GM12875 (cell line): ENCODE measurements at regions not wholly inside any gene's neighbourhood (a gene's known extent, or its start where the extent isn't known, plus 50 kb on each side); places are given as distances from the start of the nearest gene placed in this dataset.

Experiments used
- H3K4me3 ChIP-seq: one replicate; pipeline ENCODE4 v1.5.1; 2011; ENCODE audit warnings: low read depth, low read length, control low read depth
- TF ChIP-seq, protein P1 (sequence below): IDR thresholded peaks from 2 replicates; pipeline ENCODE4 v1.5.1; 2011; ENCODE audit warnings: low read depth, mild to moderate bottlenecking, control low read depth, inconsistent platforms, low read length, moderate library complexity, borderline replicate concordance; ENCODE audit not compliant: insufficient read depth

DNA sequence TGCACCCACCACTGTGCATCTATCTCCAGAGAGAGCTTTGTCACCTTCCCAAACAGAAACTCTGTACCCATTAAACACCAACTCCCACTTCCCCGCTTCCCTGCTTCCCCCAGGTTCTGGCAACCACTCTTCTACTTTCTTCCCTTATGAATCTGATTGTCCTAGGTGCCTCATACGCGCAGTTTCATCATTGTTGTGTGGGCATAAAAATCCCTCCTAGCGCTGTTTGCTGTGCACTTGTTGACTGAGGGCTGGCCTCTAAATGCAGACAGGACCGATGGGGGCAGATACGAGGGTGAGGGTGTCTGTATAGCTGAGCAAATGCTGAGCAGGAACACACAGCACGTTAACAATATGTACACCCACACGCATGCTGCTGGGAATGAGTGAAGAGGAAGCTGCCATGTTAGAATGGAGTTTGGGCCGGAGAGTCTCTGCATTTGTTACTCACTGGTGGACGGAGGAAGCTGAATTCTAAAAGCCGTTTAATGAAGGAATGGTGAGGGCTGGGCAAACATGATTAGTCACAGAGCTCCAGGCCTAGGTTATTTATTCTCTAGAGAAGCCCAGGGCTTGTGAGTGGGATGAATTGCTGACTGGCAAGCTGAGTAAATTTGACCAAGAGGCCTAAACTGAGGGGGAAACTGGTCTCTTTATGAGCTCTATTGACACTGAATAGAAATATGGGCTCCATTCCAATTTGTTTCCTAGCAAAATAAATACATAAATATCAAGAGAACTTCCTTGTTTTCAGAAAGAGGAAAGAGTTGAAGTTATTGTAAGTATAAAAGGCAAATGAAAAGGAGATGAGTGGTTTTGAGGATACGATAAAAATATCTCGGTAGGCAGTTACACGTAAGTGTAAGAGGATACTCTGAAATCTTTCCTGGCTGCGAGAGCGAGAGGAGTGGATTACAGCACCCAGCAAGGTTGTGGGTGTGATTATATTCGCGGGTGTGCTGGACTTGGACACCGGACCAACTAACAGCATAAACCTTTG, 95.9 kb upstream of the RPS6KA3 start:
- no peak overlapping the region for H3K4me3 ChIP-seq
- TF ChIP-seq, protein P1, sequence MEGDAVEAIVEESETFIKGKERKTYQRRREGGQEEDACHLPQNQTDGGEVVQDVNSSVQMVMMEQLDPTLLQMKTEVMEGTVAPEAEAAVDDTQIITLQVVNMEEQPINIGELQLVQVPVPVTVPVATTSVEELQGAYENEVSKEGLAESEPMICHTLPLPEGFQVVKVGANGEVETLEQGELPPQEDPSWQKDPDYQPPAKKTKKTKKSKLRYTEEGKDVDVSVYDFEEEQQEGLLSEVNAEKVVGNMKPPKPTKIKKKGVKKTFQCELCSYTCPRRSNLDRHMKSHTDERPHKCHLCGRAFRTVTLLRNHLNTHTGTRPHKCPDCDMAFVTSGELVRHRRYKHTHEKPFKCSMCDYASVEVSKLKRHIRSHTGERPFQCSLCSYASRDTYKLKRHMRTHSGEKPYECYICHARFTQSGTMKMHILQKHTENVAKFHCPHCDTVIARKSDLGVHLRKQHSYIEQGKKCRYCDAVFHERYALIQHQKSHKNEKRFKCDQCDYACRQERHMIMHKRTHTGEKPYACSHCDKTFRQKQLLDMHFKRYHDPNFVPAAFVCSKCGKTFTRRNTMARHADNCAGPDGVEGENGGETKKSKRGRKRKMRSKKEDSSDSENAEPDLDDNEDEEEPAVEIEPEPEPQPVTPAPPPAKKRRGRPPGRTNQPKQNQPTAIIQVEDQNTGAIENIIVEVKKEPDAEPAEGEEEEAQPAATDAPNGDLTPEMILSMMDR: no peak

DNA sequence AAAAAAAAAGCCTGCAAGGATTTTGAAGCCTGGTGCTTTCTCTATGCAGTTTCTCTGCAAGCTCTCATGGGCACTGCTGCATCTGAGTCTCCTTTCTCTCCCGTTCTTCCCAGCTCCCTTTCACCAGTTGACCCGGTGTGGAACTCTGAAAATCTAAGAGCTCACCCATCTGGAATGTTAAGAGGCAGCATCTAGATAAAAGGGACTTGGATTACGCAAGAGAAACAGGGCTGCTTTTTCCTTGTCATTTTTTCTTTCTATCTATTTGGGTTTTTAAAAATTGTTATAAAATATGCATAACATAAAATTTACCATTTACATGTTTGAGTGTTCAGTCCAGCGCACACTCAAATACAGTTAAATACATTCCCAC, 95.2 kb upstream of the RPS6KA3 start:
- TF ChIP-seq, protein P1: no peak

DNA sequence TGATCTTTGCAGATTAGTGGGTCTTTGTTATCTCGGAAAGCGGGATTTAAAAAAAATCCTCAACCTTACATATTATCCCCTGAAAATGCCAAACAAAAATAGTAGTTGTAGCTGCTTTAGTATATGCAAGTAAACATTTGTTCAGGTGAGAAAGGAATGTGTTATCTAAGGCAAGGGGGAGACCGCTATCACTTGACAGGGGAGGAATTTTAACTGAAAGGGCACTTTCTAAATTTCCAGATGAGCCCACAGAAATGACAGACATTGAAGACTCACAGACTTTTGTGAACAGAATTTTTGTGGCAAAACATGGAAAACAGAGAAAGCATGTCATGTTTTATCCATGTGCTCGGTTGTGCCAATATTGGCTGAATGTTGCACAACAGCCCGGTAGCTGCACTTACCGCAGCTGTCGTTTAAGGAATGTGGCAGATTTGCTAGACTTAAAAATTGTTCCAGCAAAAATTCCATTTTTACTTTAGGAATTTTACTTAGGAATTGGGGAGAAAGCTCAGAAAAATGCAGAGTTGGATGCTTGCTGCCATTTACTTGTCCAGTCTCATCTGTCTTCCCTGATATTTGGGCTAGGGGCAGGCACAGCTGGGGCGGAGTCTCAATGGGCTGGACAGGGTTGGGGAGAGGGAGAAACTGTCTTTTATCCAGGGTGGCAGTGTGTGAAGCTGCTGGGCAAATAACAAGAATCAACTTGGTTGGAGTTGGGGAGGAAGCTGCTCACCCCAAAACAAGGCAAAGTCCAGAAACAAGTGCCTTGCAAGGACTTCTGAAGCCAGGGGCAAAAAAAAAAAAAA, 94.6 kb upstream of the RPS6KA3 start:
- no peak overlapping the region for H3K4me3 ChIP-seq
- TF ChIP-seq, protein P1: no peak

More for the DNA sequence above, 95.2 kb upstream of the RPS6KA3 start:
- no peak overlapping the region for H3K4me3 ChIP-seq

DNA sequence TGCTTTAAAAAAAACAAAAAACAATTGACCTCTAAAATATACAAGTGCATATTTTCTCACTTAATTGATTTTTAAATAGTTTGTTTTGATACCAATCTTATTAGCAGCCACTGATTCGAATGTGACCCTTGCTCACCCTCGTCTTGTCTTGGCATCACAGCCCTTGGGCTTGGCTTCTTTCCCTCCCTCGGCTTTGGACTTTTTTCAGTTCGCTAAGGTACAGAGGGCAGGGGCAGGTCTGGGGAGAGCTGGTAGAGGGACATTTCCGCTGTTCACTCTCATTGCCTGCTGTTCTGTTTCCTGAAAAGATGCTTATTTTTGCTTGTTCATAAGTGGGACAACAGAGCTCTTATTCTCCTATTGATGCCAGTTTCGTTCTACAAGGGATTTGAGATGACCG, 88.5 kb upstream of the RPS6KA3 start:
- H3K4me3 ChIP-seq: no peak overlapping the region
- TF ChIP-seq, protein P1: no peak

DNA sequence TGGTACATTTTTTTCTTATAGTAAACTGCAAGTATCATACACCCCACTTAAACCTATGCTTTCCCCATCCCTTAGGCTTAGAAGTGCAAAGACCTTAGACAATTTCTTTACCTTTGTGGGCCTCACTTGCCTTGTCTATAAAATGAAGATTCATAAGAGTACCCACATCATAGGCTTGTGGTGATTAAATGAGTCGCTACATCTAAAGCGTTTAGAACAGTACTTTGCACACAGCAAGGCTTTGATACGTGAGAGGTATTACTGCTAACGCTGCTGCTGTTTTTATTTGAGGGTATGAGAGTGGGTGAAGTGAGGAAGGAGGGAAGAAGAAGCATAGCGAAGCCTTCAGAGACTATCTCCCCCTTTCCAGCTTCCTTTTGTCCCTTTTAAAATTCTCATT, 87.8 kb upstream of the RPS6KA3 start:
- TF ChIP-seq, protein P1: no peak
- H3K4me3 ChIP-seq: no peak overlapping the region

DNA sequence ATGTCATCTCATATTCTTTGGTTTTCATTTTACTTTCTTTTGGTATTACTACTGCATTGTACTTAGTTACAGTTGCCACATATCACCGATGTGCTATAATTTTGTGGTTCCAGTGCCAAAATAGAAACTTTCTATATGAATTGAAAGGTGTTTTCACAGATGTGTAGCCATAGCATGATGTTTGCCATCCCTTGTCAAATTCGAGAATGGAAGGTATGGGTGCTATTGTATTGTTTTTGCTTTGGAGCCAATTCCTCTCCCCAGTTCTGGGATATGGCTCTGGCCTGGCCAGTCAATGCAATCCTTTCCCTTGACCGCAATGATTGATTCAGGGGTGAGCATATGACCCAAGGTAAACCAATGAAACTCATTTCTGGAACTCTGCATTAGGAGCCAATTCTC, 86.2 kb upstream of the RPS6KA3 start:
- TF ChIP-seq, protein P1: no peak

More for the DNA sequence above, 86.2 kb upstream of the RPS6KA3 start:
- no peak overlapping the region for H3K4me3 ChIP-seq
